IPS DF 6.9 (cell line): ENCODE measurements at regions not wholly inside any gene's neighbourhood (a gene's known extent, or its start where the extent isn't known, plus 50 kb on each side); places are given as distances from the start of the nearest gene placed in this dataset.

Experiments
- DNase-seq: peaks from one replicate; pipeline ENCODE4 v3.0.0-alpha.2; 2013; ENCODE audit warnings: low read depth, low spot score
- H3K27ac ChIP-seq: one replicate; pipeline ENCODE4 v1.5.1; 2013; ENCODE audit warnings: low read length, control low read depth
- H3K27me3 ChIP-seq: 2 replicates; pipeline ENCODE4 v1.6.1; 2013; ENCODE audit warnings: mild to moderate bottlenecking, low read length; ENCODE audit not compliant: control insufficient read depth, insufficient read depth
- H3K36me3 ChIP-seq: 2 replicates; pipeline ENCODE4 v1.6.1; 2013; ENCODE audit warnings: low read length; ENCODE audit not compliant: control insufficient read depth, insufficient read depth
- H3K4me1 ChIP-seq: 2 replicates; pipeline ENCODE4 v1.6.1; 2013; ENCODE audit warnings: low read length; ENCODE audit not compliant: control insufficient read depth, insufficient read depth
- H3K4me3 ChIP-seq: 2 replicates; pipeline ENCODE4 v1.5.1; 2013; ENCODE audit warnings: mild to moderate bottlenecking, low read length
- H3K9me3 ChIP-seq: 2 replicates; pipeline ENCODE4 v1.6.1; 2013; ENCODE audit warnings: low read length, inconsistent platforms; ENCODE audit not compliant: control insufficient read depth, insufficient read depth
- WGBS: extraction: QIAGEN DNeasy Blood & Tissue Kit; methylation state at CpG from one replicate; pipeline ENCODE4 v1.1.7; 2013; ENCODE audit warnings: mixed read lengths, missing lambda C conversion rate; ENCODE audit not compliant: insufficient read length, insufficient coverage; 5-methylcytosine and 5-hydroxymethylcytosine counted together

DNA sequence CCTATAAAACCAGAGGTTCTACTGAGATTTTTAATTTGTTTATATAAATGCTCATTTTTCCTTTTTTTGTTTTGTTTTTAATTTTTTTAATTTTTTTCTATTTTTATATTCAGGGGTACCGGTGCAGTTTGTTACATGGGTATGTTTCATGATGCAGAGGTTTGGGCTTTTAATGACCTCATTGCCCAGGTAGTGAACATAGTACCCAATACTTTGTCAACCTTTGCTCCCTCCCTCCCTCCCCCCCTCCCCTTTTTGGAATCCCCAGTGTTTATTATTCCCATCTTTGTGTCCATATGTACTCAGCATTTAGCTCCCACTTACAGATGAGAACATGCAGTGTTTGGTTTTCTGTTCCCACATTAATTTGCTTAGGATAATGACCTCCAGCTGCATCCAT is 94.4 kb upstream of the NEBL start:
- no CpG with 5 or more reads among the region's 1 CpG for WGBS
- no peaks in the 10 kb centered on the region for H3K4me1 ChIP-seq
- H3K27me3 ChIP-seq, result no peaks in the 10 kb centered on the region
- H3K9me3 ChIP-seq, result no peaks in the 10 kb centered on the region
- DNase-seq, result no peak
- peaks cover 2% of the 10 kb centered on the region; the same call in 1 of the 2 replicates for H3K36me3 ChIP-seq
- H3K4me3 ChIP-seq, result no peak overlapping the region
- H3K27ac ChIP-seq, result no peak overlapping the region

DNA sequence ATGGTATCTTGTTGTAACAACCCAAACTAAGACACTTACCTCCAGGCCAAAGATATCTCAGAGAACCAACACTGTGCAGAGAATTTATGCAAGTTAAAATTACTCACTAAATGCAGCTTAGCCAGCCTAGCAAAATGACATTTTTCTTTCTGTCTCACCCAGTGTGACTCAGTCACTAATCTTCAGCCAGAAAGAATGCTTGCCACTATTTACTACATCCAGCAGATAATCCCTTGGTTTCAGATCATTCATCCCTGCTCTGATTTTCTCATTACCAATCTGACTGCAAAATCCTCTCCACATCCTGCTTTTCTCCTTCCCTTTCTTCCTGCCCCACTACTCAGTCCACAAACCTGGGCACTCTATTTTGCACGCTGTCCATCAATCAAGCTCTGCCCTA is 93.5 kb upstream of the NEBL start:
- no peaks in the 10 kb centered on the region for H3K27me3 ChIP-seq
- no CpG with 5 or more reads among the region's 1 CpG for WGBS

DNA sequence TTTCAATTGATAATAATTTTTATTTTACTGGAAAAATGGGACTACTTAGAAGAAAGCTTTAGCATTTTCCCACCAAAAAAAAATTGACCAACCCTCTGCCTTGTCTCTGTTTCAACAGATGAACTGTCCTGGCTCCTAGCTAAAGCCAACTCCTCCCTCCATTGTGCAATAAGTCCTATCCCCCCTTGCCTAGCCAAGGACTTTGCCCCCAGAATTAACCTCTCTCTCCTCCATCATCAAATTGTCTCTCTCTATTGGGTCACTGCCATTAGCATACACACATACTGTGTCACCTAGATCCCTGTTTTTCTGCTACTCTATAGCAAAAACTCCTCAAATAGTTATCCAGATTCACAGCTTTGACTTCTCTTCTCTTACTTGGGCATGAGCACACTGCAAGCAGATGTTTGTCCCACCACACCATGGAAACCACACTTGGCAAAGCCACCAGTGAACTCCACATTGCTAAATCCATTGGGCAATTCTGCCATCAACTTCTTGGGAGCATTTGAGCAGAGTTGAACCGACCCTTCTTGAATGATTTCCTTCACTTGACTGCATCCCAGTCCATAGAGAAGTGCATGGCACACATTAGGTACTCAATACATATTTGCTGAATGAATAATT is 91.4 kb upstream of the NEBL start:
- DNase-seq, result no peak
- H3K27ac ChIP-seq, result no peak overlapping the region

More for the DNA sequence above, 93.5 kb upstream of the NEBL start:
- Histone ChIP-seq H3K36me3 (peaks cover 2% of the 10 kb centered on the region; the same call in 1 of the 2 replicates), H3K4me3 (no peak overlapping the region), H3K27ac (no peak overlapping the region), H3K4me1 (no peaks in the 10 kb centered on the region), H3K9me3 (no peaks in the 10 kb centered on the region)
- no peak for DNase-seq

DNA sequence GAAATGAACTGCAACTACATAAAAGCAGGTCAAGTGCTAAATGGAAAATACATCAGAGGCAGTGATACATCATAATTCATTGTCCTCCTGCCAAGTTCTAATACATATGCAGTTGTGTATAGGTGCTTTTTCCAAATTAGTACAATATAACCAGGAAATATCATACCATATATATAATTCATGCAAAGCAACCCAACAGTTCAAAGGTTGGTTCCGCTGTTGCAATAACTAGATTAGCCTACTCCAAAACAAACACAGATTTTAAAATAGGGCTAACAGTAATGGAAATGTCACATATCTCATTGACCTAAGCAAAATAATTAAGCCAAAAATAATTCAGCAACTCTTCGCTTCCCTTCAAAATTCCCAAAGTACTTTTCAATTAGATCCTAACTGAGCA is 88.9 kb upstream of the NEBL start:
- no peaks in the 10 kb centered on the region for H3K9me3 ChIP-seq
- no peak overlapping the region for H3K4me3 ChIP-seq
- no peak overlapping the region for H3K27ac ChIP-seq
- WGBS, result 100% methylated on average over 1 of the region's 2 CpGs
- H3K36me3 ChIP-seq, result peaks cover 2% of the 10 kb centered on the region; the same call in 1 of the 2 replicates
- DNase-seq, result no peak
- no peaks in the 10 kb centered on the region for H3K27me3 ChIP-seq
- no peaks in the 10 kb centered on the region for H3K4me1 ChIP-seq

More for the DNA sequence above, 91.4 kb upstream of the NEBL start:
- H3K9me3 ChIP-seq, result no peaks in the 10 kb centered on the region
- WGBS, result no CpG with 5 or more reads among the region's 1 CpG
- no peaks in the 10 kb centered on the region for H3K4me1 ChIP-seq
- H3K27me3 ChIP-seq, result no peaks in the 10 kb centered on the region
- no peak overlapping the region for H3K4me3 ChIP-seq
- H3K36me3 ChIP-seq, result peaks cover 2% of the 10 kb centered on the region; the same call in 1 of the 2 replicates

DNA sequence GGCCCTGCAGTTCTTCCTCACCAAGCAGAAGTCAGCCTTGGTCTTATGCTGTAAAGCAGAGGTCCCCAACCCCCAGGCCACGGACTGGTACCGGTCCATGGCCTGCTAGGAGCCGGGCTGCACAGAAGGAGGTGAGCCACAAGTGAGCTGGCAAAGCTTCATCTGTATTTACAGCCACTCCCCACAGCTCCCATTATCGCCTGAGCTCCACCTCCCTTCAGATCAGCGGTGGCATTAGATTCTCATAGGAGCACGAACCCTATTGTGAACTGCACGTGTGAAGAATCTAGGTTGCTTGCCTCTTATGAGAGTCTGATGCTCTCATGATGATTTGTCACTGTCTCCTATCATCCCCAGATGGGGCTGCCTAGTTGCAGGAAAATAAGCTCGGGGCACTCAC is 87.6 kb upstream of the NEBL start:
- no CpG with 5 or more reads among the region's 8 CpGs for WGBS
- no peak for DNase-seq
- Histone ChIP-seq H3K9me3 (no peaks in the 10 kb centered on the region), H3K27ac (no peak overlapping the region), H3K27me3 (no peaks in the 10 kb centered on the region), H3K36me3 (peaks cover 2% of the 10 kb centered on the region; the same call in 1 of the 2 replicates), H3K4me1 (no peaks in the 10 kb centered on the region), H3K4me3 (no peak overlapping the region)

DNA sequence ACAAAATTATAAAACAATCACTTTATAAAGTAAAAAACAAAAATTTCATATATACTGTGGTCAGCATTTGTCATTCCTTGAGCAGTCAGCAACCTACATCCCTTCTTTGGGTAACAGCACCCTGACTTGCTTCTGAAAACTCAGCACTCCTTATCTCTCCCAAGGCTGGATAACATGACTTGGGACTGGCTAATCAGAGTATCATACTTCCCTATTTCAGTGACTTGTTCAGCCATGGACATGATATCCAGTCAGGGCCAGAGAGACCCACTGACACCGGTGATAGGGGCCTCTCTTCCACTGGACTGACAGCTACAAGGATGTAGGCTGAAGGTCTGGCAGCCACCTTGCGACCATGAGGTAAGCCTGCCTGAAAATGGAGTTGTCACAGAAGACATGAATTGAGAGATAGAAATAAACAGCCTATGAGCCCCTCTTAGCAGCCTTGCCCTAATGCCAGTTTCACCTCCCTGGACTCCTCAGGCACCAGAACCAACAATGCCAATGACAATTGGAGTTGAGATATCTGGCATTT is 84.4 kb upstream of the NEBL start:
- DNase-seq, result no peak
- Histone ChIP-seq H3K27ac (no peak overlapping the region), H3K4me3 (no peak overlapping the region), H3K9me3 (no peaks in the 10 kb centered on the region), H3K4me1 (no peaks in the 10 kb centered on the region), H3K27me3 (no peaks in the 10 kb centered on the region), H3K36me3 (no peaks in the 10 kb centered on the region)
- WGBS, result no CpG with 5 or more reads among the region's 2 CpGs

DNA sequence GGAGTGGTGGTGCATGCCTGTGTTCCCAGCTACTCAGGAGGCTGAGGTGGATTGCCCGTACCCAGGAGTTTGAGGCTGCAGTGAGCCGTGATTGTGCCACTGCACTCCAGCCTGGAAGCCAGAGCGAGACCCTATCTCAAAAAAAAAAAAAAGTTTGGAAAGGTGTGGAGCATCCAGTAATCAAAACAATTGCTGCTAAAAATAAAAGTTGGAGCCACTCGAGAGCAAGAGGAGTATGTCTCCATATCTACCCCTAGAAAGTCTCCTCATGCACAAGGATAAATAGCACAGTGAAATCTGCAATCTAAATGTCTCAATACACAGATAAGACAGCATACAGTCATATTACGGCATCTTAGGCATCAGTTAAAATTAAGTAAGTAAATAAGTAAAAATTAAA is 81.5 kb upstream of the NEBL start:
- no peaks in the 10 kb centered on the region for H3K9me3 ChIP-seq
- no peak for DNase-seq
- no CpG with 5 or more reads among the region's 5 CpGs for WGBS
- H3K27ac ChIP-seq, result no peak overlapping the region
- no peaks in the 10 kb centered on the region for H3K27me3 ChIP-seq
- no peaks in the 10 kb centered on the region for H3K4me1 ChIP-seq
- H3K4me3 ChIP-seq, result no peak overlapping the region
- H3K36me3 ChIP-seq, result no peaks in the 10 kb centered on the region

DNA sequence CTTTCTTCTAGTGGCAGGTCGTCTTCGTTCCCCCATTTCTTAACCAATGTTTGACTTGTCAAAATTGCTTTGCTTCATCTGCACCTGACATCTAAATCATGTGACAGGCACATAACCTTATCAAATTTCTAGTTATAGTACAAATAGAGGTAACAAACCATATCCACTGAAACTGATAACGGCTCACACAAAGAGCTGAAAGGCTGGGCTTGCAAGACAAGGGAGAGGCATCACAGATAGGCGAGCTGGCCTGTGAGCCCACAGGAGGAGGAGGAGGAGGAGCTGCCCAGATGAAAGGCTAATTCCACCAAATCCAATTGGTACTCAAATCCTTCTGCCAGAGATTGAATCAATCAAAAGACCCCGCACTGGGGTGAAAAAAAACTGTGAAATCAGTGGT is 80.2 kb upstream of the NEBL start:
- no CpG with 5 or more reads among the region's 5 CpGs for WGBS
- Histone ChIP-seq H3K27me3 (no peaks in the 10 kb centered on the region), H3K4me1 (no peaks in the 10 kb centered on the region), H3K36me3 (no peaks in the 10 kb centered on the region), H3K27ac (no peak overlapping the region), H3K4me3 (no peak overlapping the region), H3K9me3 (no peaks in the 10 kb centered on the region)
- DNase-seq, result no peak

DNA sequence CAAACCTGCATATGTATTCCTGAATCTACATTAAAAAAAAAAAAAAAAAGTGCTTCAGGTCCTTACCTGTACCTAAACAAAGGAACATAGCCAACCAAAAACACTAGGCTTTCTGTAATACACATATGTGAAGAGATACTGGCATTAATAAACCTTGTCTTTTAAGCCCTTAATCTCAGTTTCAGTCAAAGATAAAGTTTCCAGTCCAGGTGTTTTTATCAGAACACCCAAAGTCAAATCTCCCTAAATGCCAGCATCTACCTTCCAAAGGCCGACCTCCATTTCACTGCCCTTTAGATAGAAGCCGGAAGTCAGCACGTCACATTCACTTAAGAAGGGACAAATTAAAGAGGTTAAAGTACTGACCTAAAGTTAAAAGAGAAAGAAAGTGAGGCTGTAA is 79.8 kb upstream of the NEBL start:
- DNase-seq, result no peak
- Histone ChIP-seq H3K27me3 (no peaks in the 10 kb centered on the region), H3K27ac (no peak overlapping the region), H3K4me3 (no peak overlapping the region), H3K4me1 (no peaks in the 10 kb centered on the region), H3K9me3 (no peaks in the 10 kb centered on the region), H3K36me3 (no peaks in the 10 kb centered on the region)
- no CpG with 5 or more reads among the region's 3 CpGs for whole genome bisulfite sequencing

DNA sequence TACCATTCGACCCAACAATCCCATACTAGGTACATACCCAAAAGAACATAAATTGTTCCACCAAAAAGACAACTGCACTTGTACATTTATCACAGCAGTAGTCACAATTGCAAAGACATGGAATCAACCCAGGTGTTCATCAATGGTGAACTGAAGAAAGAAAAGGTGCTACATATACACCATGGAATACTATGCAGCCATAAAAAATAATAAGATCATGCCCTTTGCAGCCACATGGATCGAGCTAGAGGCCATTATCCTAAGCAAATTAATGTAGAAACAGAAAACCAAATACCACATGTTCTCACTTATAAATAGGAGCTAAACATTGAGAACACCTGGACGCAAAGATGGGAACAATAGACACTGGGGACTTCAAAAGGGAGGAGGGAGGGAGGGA is 79.3 kb upstream of the NEBL start:
- Histone ChIP-seq H3K4me1 (no peaks in the 10 kb centered on the region), H3K4me3 (no peak overlapping the region), H3K27ac (no peak overlapping the region), H3K27me3 (no peaks in the 10 kb centered on the region), H3K9me3 (no peaks in the 10 kb centered on the region), H3K36me3 (no peaks in the 10 kb centered on the region)
- no peak for DNase-seq
- no CpG with 5 or more reads among the region's 3 CpGs for WGBS

DNA sequence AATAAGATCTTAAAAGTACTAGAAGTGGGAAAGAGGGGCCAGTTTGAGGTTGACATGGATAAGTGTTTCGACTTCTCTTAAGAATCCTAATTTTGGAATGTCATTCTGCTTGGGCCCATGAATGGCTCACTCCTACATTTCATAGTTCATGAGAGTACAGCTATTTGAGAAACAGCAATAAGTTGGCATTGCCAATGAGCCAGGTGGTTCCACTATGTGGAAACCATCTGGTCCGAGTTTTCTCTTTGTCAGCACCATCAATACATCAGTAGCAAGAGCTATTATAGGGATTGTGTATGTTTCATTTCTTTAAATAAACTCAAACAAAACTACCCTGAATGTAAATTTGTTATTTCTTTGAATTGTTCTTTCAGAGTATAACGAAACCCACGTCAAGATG is 78.1 kb upstream of the NEBL start:
- Histone ChIP-seq H3K4me3 (no peak overlapping the region), H3K9me3 (no peaks in the 10 kb centered on the region), H3K27ac (no peak overlapping the region), H3K36me3 (no peaks in the 10 kb centered on the region), H3K4me1 (no peaks in the 10 kb centered on the region), H3K27me3 (no peaks in the 10 kb centered on the region)
- WGBS, result no CpG with 5 or more reads among the region's 4 CpGs
- no peak for DNase-seq
